KG1 (cell line): ENCODE measurements at regions not wholly inside any gene's neighbourhood (a gene's known extent, or its start where the extent isn't known, plus 50 kb on each side); places are given as distances from the start of the nearest gene placed in this dataset.
A peak's percentile ranks its signal among the peaks of the same experiment; 100 is the strongest.

ENCODE experiments used
- DNase-seq: peaks from one replicate; lab custom pipeline; 2025; lab: John Stamatoyannopoulos, UW

GRCh38 chr5:26828294-26828693 lies 210.1 kb downstream of the CDH9 start:
- no peak for DNase-seq

- DNase-seq, result no peak
Measured at GRCh38 chr5:26813235-26813634, 225.2 kb downstream of the CDH9 start.

GRCh38 chr5:26812714-26813113 lies 225.7 kb downstream of the CDH9 start:
- DNase-seq, result no peak

GRCh38 chr5:26807231-26808199 lies 230.9 kb downstream of the CDH9 start:
- DNase-seq, result no peak

- DNase-seq, result no peak
Measured at GRCh38 chr5:26805076-26805475, 233.3 kb downstream of the CDH9 start.

- no peak for DNase-seq
Measured at GRCh38 chr5:26802944-26803343, 235.4 kb downstream of the CDH9 start.

GRCh38 chr5:26791433-26791832 lies 247.0 kb downstream of the CDH9 start:
- no peak for DNase-seq

GRCh38 chr5:26791021-26791420 lies 247.4 kb downstream of the CDH9 start:
- no peak for DNase-seq

- DNase-seq, result no peak
Measured at GRCh38 chr5:26763215-26763614, 275.2 kb downstream of the CDH9 start.

- DNase-seq, result no peak
Measured at GRCh38 chr5:26761446-26761845, 276.9 kb downstream of the CDH9 start.

- no peak for DNase-seq
Measured at GRCh38 chr5:26761045-26761444, 277.3 kb downstream of the CDH9 start.

- no peak for DNase-seq
Measured at GRCh38 chr5:26757941-26758340, 280.4 kb downstream of the CDH9 start.

- no peak for DNase-seq
Measured at GRCh38 chr5:26749829-26750228, 288.6 kb downstream of the CDH9 start.

- no peak for DNase-seq
Measured at GRCh38 chr5:26740182-26740581, 298.2 kb downstream of the CDH9 start.

- DNase-seq, result no peak
Measured at GRCh38 chr5:26737348-26738265, 300.8 kb downstream of the CDH9 start.

GRCh38 chr5:26727916-26728315 lies 310.5 kb downstream of the CDH9 start:
- DNase-seq, result no peak

- DNase-seq, result no peak
Measured at GRCh38 chr5:26719803-26720202, 318.6 kb downstream of the CDH9 start.

GRCh38 chr5:26700759-26701384 lies 337.5 kb downstream of the CDH9 start:
- peak; percentile 24 for DNase-seq

- no peak for DNase-seq
Measured at GRCh38 chr5:26692952-26693351, 345.4 kb downstream of the CDH9 start.

- DNase-seq, result peak; percentile 26
Measured at GRCh38 chr5:26691486-26691885, 346.9 kb downstream of the CDH9 start.

GRCh38 chr5:26690511-26690910 lies 347.9 kb downstream of the CDH9 start:
- no peak for DNase-seq

GRCh38 chr5:26681861-26682260 lies 356.5 kb downstream of the CDH9 start:
- no peak for DNase-seq
